ENCODE measurements at regions not wholly inside any gene's neighbourhood (a gene's known extent, or its start where the extent isn't known, plus 50 kb on each side); places are given as distances from the start of the nearest gene placed in this dataset.

GRCh38 chr10:8987712-8988111 is 933.2 kb downstream of the GATA3 start:
- no peak overlapping the region for H3K27ac Mint-ChIP-seq (ENCODE audit: unreplicated experiment)
- H3K4me3 Mint-ChIP-seq (ENCODE audit: unreplicated experiment), result no peak overlapping the region
- no peaks in the 10 kb centered on the region for H3K27me3 Mint-ChIP-seq (ENCODE audit: unreplicated experiment)
- no peaks in the 10 kb centered on the region for H3K4me1 Mint-ChIP-seq (ENCODE audit: low read depth, unreplicated experiment)
- no peak for TF ChIP-seq CTCF (IDR thresholded peaks at IDR 0.05; ENCODE audit: partially characterized antibody, unreplicated experiment)
- no peak for DNase-seq
- H3K9me3 Mint-ChIP-seq (ENCODE audit: unreplicated experiment), result no peaks in the 10 kb centered on the region
- no peaks in the 10 kb centered on the region for H3K36me3 Mint-ChIP-seq (ENCODE audit: unreplicated experiment)

GRCh38 chr10:8990280-8990987 is 935.9 kb downstream of the GATA3 start:
- Mint-ChIP-seq H3K9me3 (ENCODE audit: unreplicated experiment) (no peaks in the 10 kb centered on the region), H3K27me3 (ENCODE audit: unreplicated experiment) (no peaks in the 10 kb centered on the region), H3K4me3 (ENCODE audit: unreplicated experiment) (no peak overlapping the region), H3K36me3 (ENCODE audit: unreplicated experiment) (no peaks in the 10 kb centered on the region), H3K4me1 (ENCODE audit: low read depth, unreplicated experiment) (no peaks in the 10 kb centered on the region), H3K27ac (ENCODE audit: unreplicated experiment) (no peak overlapping the region)
- no peak for DNase-seq
- no peak for TF ChIP-seq CTCF (IDR thresholded peaks at IDR 0.05; ENCODE audit: partially characterized antibody, unreplicated experiment)

GRCh38 chr10:8992009-8992408 is 937.5 kb downstream of the GATA3 start:
- Mint-ChIP-seq H3K27me3 (ENCODE audit: unreplicated experiment) (no peaks in the 10 kb centered on the region), H3K9me3 (ENCODE audit: unreplicated experiment) (no peaks in the 10 kb centered on the region), H3K4me3 (ENCODE audit: unreplicated experiment) (no peak overlapping the region), H3K36me3 (ENCODE audit: unreplicated experiment) (no peaks in the 10 kb centered on the region), H3K4me1 (ENCODE audit: low read depth, unreplicated experiment) (no peaks in the 10 kb centered on the region), H3K27ac (ENCODE audit: unreplicated experiment) (no peak overlapping the region)
- no peak for TF ChIP-seq CTCF (IDR thresholded peaks at IDR 0.05; ENCODE audit: partially characterized antibody, unreplicated experiment)
- DNase-seq, result no peak

GRCh38 chr10:8993864-8994263 is 939.4 kb downstream of the GATA3 start:
- Mint-ChIP-seq H3K27ac (ENCODE audit: unreplicated experiment) (no peak overlapping the region), H3K36me3 (ENCODE audit: unreplicated experiment) (no peaks in the 10 kb centered on the region), H3K9me3 (ENCODE audit: unreplicated experiment) (no peaks in the 10 kb centered on the region), H3K4me1 (ENCODE audit: low read depth, unreplicated experiment) (no peaks in the 10 kb centered on the region), H3K27me3 (ENCODE audit: unreplicated experiment) (no peaks in the 10 kb centered on the region), H3K4me3 (ENCODE audit: unreplicated experiment) (no peak overlapping the region)
- no peak for DNase-seq
- no peak for TF ChIP-seq CTCF (IDR thresholded peaks at IDR 0.05; ENCODE audit: partially characterized antibody, unreplicated experiment)

GRCh38 chr10:8998751-8999150 is 944.3 kb downstream of the GATA3 start:
- no peak for DNase-seq
- no peak overlapping the region for H3K27ac Mint-ChIP-seq (ENCODE audit: unreplicated experiment)
- TF ChIP-seq CTCF (IDR thresholded peaks at IDR 0.05; ENCODE audit: partially characterized antibody, unreplicated experiment), result no peak
- no peaks in the 10 kb centered on the region for H3K36me3 Mint-ChIP-seq (ENCODE audit: unreplicated experiment)
- no peaks in the 10 kb centered on the region for H3K4me1 Mint-ChIP-seq (ENCODE audit: low read depth, unreplicated experiment)
- H3K4me3 Mint-ChIP-seq (ENCODE audit: unreplicated experiment), result no peak overlapping the region
- no peaks in the 10 kb centered on the region for H3K9me3 Mint-ChIP-seq (ENCODE audit: unreplicated experiment)
- H3K27me3 Mint-ChIP-seq (ENCODE audit: unreplicated experiment), result no peaks in the 10 kb centered on the region
